ENCODE measurements at regions not wholly inside any gene's neighbourhood (a gene's known extent, or its start where the extent isn't known, plus 50 kb on each side); places are given as distances from the start of the nearest gene placed in this dataset.

- no peak for TF ChIP-seq CTCF (IDR thresholded peaks at IDR 0.05)
- no peak for TF ChIP-seq POLR2A (IDR thresholded peaks at IDR 0.05)
These were observed 226.1 kb downstream of the BLID start for GRCh38 chr11:121889931-121890330.

Data from testis (tissue), 2 donors.